Stimulated activated CD4-positive, alpha-beta T cell treated with anti-CD3 and anti-CD28 coated beads, Interleukin-1b, Interleukin-23, amount 100 ng/mL, for 24 hours (primary cell): ENCODE measurements at regions not wholly inside any gene's neighbourhood (a gene's known extent, or its start where the extent isn't known, plus 50 kb on each side); places are given as distances from the start of the nearest gene placed in this dataset.

Experiments used
- DNase-seq, 4 experiments: peaks; one replicate each; pipeline ENCODE4 v3.0.0-alpha.2; 2020; ENCODE audit warnings: low read depth in 4 of 4, low spot score in 1 of 4

DNA sequence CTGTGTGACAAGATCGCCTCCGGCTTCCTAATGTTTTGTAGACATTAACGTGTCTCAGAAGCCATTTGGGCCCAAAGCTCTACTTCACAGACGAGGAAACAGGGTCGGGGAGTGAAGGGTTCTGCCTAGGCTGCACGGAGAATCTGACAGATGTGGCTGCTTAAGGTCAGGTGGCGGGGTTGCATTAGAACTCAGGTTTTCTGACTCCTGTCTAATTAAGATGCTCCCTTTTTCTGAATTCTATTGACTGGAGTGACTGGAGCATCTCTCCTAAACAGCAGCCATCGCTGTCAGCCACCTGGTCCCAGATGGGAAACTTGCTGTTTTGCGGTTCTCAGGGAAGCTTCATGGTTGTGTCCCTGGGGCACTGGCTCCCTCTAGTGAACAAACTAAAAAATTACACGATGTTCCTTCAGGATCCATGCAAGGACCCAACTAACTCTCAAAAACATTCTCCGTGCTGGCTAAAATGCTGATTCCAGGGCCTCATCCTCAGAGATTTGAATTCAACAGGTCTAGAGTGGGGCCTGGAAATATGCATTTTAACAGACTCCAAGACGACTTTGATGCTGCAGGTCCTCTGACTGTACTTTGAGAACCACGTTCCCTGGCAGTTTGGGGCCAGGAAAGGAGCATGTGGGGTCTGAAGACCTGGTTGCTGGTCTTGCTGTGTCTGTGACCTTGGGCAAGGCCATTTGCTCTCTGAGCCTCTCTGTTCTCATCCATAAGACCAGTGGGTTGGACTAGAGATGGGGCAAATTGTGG lies 117.4 kb downstream of the IRF8 start:
- peak in 1 of 4 experiments; percentile 22 for DNase-seq

DNA sequence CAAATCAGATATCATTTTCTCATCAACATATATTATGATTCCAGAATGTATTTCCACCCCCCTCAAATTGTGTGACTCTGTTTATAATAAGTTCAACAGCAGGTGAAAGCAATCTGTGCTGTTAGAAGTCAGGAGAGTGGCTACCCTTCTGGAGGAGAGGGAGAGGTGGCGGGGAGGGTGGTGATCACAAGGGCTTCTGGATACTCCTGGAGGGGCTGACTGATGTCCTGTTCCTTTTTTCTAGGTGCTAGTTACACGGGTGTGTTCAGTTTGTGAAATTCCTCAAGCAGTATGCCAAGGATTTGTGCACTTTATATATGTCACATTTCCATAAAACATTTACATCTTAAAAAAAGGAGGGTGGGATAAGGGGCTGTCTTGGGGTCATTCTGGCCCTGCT lies 119.1 kb downstream of the IRF8 start:
- DNase-seq = no peak

DNA sequence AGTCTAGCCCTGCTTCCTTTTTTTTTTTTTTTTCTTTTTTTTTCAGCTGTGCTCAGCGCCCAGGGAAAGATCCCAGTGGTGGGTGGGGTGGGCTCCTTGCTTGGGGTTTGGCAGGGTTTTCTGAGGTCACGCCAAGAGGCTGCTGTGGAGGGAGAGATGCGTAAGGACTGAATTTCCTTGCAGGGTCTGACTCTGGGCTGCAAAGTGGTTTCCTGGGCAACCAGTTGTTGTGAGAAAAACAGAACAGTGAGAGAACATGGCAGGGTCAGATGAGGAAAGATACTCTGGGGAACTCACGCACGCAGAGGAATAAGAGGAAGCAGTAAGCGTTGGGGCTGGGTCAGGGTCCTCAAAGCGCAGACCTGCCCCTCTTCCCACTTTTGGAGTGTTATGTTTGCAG lies 119.5 kb downstream of the IRF8 start:
- no peak for DNase-seq

DNA sequence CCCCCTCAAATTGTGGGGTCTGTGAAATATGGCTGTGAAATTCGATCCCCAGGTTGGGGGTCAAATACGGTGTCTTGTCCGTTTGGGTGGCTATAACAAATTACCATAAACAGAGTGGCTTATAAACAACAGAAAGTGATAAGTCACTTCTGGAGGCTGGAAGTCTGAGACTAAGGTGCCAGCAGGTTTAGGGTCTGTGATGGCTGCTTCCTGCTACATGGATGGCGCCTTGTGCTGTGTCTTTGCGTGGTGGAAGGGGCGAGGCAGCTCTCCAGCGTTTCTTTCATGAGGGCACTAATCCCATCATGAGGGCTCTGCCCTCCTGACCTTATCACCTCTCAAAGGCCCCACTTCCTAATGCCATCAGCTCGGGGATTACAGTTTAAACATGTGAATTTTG lies 120.0 kb downstream of the IRF8 start:
- DNase-seq = no peak

DNA sequence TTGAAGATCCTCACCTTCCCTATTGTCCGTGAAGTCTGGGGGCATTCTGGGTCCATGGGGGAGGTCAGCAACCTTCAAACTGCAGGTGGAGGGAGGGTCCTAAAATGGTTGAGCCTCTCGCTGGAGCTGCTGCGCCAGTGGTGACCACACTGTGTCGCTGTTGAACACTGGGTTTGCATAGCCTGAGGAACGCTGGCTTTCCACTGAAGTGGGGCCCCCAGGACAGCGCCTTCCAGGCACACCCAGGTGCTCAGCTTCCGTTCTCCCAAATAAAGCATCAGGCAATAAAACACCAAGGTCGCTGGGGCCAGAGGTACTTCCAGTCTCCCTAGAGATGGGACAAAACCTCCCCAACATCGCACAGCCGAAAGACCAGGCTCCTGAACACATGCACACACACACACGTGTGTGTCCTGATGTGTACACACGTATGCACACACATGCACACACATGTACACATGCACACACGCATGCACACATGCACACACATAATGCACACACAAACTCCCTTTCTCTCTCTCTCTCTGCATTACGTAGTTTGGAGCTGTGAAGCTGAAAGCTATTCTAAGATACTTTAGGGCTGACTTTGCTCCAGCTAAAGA lies 120.6 kb downstream of the IRF8 start:
- DNase-seq = no peak

DNA sequence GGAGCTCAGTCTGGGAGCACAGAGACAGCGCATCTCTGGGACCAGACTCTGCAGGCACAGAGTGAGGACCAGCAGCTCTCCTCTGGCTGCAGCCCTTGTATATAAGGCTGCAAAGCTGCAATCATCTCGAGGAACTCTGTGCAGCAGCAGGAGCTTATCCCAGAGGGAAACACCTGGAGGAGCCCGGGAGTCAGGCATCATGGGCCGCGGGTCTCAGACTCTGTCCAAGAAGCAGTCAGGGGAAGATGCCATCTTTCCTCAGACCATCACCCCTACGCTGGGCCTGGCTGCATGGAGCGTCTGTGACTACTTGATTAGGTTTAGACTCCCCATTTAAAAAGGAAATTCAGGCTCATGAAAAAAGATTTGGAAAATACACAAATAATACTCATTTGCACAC lies 122.0 kb downstream of the IRF8 start:
- no peak for DNase-seq

DNA sequence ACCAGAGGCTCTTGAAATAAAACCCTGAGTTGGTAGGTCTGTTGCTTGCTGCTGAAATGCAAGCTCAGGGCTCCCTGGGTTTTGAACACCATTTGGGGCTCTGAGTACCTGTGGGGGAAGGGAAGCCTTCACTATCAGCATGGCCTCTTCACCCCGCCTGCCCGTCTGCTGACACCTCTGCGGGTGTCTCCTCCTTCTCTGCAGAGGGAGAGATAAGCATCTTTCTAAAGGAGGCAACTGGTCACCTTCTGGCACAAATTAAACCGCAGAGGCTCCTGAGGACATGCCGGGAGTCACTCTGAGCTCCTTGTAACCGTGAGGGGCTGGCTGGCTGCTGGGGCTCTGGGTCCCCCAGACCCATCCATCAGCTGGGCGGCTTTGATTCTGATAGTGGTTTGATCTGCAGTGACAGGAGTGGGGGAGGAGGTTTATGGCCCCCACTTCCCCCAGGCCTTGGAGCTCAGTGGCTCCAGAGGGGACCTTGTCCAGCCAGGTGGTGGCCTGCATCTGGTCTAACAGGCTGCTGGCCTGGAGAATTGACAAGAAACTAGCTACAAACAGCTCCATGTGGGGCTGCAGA lies 123.5 kb downstream of the IRF8 start:
- no peak for DNase-seq

DNA sequence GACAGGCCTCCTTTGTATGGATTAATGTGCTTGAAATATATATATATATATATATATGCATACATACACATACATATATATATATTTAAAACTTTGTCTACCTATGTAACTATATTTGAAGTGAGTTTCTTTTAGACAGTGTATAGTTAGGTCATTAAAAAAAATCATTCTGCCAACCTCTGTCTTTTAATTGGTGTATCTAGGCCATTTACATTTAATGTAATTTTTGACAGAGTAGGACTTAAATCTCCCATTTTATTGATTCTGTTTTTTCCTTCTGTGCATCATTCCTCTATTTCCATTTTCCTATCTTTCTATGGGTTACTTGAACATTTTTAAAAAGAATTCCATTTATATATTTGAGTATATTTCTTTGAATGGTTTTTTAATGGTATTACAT lies 125.2 kb downstream of the IRF8 start:
- DNase-seq = no peak

DNA sequence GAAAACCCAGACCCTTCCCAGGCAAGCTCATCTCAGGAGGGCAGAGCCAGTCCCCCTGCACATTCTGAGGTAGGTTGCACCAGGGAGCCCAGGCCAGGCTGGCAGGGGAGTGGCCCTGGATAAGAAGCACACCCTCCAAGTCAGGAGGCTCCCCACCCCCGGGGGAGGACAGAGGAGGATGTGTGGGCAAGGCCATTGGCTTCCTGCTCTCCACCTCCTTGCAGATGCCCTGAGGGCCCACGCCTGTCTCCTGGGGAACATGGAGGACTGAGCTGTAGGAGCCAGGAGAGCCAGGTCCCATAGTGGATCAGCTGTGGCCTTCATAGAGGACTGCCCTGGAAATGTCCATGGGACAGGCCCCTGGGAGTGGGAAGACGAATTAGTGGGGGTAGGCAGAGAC lies 126.7 kb downstream of the IRF8 start:
- no peak for DNase-seq

DNA sequence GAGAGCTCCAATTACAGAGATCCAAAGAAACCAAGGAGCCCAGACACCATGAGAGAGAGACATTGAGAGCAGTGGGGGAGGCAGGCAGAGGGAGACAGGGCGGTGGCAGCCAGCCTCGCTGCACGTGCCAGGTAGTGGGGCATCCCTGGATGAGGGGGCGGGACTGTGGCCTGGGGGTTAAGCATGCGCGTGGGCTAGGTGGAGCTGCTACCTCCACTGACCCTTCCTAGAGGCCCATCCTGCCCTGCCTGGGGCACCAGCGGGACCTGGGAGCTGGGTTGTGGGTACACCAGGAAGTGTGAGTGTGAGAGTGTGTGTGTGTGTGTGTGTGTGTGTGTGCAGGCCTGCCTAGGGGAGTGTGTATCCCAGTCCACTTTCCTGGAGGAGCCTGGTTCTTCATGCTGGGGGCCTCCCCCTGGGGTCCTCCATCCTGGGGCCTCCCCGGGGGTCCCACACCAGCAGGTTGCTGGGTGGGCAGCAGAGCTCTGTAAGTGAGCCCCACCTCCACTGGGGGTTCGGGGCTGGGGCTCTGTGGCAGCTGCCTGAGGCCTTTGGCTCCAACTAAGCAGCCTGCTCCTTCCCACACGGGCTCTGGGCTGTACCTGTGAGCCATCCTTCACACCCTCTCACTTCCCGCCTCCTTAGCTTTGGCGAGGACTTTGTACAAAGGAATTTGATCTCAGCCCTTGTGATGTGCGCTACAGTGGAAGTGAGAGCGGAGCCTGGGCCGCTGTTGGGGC lies 127.4 kb downstream of the IRF8 start:
- DNase-seq = no peak

DNA sequence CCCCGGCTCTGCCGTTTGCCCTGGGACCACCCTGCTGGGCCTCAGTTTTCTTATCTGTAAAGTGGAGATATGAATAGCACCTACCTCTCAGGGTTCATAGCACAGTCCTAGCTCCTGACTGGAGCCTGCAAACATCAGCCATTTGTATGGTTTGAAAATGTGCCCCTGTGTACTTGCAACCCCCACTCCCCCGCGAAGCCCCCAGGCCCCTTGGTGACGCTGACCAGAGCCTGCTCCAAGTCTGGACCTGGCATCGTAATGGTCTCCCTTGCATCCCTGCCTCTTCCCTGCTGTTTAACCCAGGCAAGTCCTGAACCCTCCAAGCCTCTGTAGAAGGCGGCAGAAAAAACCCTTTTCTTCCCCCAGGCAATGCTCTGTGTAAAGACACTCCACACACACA lies 128.0 kb downstream of the IRF8 start:
- no peak for DNase-seq

DNA sequence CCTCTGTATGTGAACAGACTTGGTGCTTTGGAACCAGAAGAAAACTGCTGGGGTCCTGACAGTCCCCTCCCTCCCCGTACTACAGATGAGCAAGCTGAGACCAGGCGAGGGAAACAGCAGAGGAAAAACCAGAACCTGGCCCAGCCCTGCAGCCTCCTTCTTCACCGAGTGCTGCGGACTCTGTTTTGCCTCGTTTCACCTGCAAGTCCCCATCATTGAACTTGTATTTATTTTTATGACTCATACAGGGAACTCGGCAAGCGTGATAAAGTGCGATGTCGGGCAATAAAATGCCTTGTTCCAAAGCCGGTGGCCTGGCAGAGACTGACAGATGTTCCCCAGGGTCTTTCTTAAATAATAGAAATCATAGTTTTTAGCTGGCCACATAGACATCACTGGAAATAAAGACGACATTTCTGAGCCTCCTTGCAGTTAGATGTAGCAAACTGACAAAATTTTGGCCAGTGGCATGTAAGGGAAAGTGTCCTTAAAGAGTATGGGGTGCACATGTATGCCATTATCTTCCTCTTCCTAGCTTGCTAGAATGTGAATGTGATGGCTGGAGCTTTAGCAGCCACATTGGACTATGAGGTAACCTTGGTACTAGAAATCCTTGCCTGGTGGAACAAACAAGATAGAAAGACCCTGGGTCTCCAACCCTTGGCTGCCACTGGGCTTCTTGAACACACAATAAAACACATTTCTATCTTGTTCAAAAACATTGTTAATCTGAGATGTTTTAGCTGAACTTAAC lies 128.6 kb downstream of the IRF8 start:
- DNase-seq = no peak

DNA sequence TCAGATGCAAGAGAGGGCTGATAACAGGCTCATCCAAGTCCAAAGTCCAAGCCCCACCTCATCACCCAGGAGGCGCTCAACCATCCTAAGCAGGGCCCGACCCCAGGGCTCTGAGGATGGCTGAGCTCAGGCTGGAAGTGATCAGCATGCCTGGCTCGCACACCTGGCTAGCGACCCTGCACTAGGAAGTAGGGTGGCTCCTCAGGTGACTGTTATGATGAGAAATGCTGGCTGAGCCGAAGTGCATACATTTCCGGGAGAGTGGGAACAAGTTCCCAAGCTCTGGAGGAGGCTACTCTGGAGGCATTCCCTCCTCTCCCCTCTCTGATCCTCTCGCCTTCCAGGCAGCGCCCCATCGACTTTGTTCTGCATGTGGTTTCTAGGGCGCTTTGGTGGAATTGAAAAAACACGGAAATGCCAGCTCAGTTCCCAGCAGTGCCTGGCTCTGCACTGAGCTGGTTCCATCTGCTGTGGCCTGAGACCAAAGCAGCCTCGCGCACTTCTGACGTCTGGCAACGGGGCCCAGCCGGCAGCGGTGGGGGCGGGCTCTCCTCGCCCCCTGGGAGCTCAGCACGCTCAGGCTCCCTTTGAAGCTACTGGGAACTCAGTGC lies 130.3 kb downstream of the IRF8 start:
- DNase-seq = no peak

DNA sequence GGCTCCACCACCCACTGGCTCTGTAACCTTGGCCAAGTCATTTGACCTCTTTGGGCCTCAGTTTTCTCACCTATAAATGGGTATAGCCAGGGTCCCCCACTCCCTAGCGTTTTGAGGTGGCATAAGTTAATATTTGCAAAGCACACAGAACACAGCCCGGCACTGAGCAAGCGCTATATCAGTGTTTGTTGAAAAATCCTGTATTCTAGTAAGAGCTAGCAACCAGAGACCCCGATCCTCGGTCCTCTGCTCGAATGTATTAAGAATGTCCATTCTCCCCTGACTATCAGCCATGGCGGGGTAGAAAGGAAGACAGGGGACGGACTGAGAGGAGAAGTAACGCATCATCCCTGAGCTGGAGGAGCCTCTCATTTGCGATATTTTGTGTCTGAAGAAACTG lies 131.2 kb downstream of the IRF8 start:
- no peak for DNase-seq

DNA sequence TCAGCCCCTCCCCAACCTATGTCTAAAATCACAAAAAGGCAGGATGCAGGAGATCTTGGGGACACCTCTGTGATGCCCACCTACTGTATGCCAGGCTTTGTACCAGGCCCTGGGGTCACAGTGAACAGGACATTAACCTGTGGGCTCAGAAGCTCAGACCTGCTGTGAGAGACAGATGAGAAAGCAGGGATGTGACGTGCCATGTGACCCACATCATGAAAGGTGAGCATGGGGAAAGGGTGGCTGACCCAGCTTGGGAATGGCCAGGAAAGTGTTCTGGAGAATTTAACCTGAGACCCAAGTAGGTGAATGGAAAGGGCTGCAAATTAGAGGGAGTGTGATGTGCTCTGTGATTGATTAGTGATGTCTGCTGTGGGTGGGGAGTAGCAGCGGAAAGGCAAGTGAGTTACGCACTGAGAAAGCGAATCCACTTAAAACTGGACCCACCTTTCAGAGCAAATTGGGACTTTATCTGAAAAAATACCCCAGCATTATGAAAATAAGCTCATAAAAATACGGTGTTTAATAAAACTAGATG lies 132.2 kb downstream of the IRF8 start:
- no peak for DNase-seq

DNA sequence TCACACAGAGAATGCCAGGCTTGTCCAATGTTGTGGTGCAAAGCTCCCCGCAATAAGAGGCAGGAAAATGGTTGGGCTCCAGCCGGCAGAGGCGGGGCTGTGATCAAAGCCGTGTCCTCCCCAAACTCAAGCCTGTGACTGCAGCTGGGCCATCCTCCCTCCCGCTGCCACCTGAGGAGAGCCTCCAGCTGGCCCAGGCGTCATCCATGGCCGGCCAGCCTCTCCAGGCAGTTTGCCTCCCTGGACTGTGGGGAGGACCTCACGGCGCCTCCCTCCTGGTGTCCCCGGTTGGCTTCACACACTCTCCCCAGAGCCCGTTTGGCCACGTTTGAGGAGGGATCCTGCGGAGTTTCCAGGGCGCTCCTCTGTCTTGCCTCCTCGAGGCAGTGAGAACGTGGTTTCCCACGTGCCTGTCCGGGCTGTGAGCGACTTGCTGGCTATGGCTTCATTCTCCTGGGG lies 134.1 kb downstream of the IRF8 start:
- no peak for DNase-seq

DNA sequence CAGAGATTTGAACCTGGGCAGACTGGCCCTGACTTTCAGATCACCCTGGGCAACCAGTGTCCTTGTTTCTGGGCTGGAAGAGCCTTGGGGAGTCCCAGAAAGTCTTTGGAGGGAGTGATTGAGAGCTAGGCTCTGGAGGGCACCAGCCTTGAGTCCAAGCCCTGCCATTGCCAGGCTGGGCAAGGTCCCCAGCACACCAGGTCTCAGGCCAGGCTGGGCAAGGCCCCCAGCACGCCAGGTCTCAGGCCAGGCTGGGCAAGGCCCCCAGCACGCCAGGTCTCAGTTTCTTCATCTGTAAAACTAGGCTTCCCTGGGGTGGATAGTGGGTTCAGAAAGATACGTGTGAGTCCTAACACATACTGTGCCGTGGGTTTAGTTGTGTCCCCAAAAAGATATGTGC lies 135.0 kb downstream of the IRF8 start:
- no peak for DNase-seq

DNA sequence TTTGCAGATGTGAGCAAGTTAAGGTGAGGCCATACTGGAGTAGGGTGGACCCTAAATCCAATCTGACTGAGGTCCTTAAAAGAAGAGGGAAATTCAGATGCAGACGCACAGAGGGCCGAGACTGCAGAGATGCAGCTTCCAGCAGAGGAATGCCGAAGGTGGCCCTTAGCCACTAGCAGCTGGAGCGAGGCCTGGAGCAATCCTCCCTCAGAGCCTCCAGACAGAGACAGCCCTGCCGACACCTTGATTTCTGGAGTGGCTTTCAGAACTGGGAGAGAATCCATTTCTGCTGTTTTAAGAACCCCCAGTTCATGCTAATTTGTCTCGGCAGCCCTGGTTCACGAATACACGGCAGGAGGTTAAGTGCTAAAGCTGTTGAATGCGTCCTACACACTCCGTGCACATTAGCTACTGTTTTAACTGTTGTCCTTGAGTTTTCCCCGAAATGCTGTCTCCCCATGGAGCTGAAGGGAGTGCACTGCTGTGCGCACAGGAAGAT lies 135.5 kb downstream of the IRF8 start:
- DNase-seq = no peak

DNA sequence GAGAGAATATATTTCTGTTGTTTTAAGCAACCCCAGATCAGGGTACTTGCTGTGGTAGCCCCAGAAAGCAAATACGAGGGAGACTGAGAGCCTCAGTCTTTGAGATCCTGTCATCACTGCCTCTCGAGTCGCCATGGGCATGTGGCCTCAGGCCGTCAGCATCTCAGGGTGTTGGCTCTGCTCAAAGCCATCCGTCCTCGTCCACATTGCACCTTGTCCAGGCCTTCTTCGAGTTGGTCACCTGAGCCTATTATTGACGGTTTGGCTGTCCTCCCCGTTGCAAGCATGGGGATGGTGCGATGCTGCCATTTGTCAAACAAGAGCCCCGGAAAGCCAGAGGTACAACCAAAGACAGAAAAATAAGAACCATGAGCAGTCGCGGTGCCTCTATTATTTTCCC lies 136.9 kb downstream of the IRF8 start:
- DNase-seq = no peak
